ENCODE measurements at regions not wholly inside any gene's neighbourhood (a gene's known extent, or its start where the extent isn't known, plus 50 kb on each side); places are given as distances from the start of the nearest gene placed in this dataset.
A peak's percentile ranks its signal among the peaks of the same experiment; 100 is the strongest.
"Not testable (repeated sequence)": the region's sequence is repeated elsewhere in the genome, so short reads cannot be mapped to it uniquely, and the experiment has no call there.

- Mint-ChIP-seq H3K27me3 (ENCODE audit: insufficient read depth, unreplicated experiment) (no peaks in the 10 kb centered on the region), H3K9me3 (ENCODE audit: unreplicated experiment) (no peaks in the 10 kb centered on the region), H3K4me1 (ENCODE audit: insufficient read depth, unreplicated experiment) (no peaks in the 10 kb centered on the region), H3K4me3 (ENCODE audit: unreplicated experiment) (no peak overlapping the region), H3K36me3 (ENCODE audit: insufficient read depth, unreplicated experiment) (no peaks in the 10 kb centered on the region), H3K27ac (ENCODE audit: low read depth, unreplicated experiment) (no peak overlapping the region)
- CTCF ChIA-PET = no interaction called here
- TF ChIP-seq CTCF (IDR thresholded peaks at IDR 0.05; ENCODE audit: unreplicated experiment) = no peak
- no peak for DNase-seq (ENCODE audit: unreplicated experiment)
- intact Hi-C loops (cut with micrococcal nuclease) = no loop called here
- POLR2A ChIA-PET = no interaction called here
- BruUV-seq (replicated peaks) = no TSS peak
Observed at GRCh38 chr2:111523009-111523408, 361.0 kb downstream of the ANAPC1 start.

DNA sequence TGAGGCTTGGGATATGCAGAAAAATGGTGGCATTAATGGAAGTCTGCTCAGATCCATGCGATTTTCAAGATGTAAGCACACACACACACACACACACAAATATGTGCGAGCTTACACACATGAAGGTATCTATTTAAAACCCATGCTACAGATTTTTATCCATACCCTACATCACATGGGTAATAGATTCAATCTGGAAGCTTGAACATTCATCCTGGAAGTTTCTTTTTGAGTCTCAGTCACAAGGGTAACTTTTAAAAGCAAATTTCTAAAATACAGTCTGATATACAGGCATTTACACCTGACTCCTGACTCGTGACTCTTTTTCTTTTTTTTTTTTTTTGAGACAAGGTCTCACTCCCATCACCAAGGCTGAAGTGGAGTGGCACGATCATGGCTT, 359.0 kb downstream of the ANAPC1 start:
- H3K4me3 Mint-ChIP-seq (ENCODE audit: unreplicated experiment); CTCF ChIA-PET; H3K4me1 Mint-ChIP-seq (ENCODE audit: insufficient read depth, unreplicated experiment); POLR2A ChIA-PET; H3K27ac Mint-ChIP-seq (ENCODE audit: low read depth, unreplicated experiment); intact Hi-C loops (cut with micrococcal nuclease); BruUV-seq (replicated peaks); H3K36me3 Mint-ChIP-seq (ENCODE audit: insufficient read depth, unreplicated experiment); H3K27me3 Mint-ChIP-seq (ENCODE audit: insufficient read depth, unreplicated experiment); DNase-seq (ENCODE audit: unreplicated experiment); H3K9me3 Mint-ChIP-seq (ENCODE audit: unreplicated experiment): not testable (repeated sequence)

- H3K4me3 Mint-ChIP-seq (ENCODE audit: unreplicated experiment); DNase-seq (ENCODE audit: unreplicated experiment); H3K27me3 Mint-ChIP-seq (ENCODE audit: insufficient read depth, unreplicated experiment); H3K9me3 Mint-ChIP-seq (ENCODE audit: unreplicated experiment); POLR2A ChIA-PET; H3K36me3 Mint-ChIP-seq (ENCODE audit: insufficient read depth, unreplicated experiment); H3K4me1 Mint-ChIP-seq (ENCODE audit: insufficient read depth, unreplicated experiment); CTCF ChIA-PET; BruUV-seq (replicated peaks); intact Hi-C loops (cut with micrococcal nuclease); H3K27ac Mint-ChIP-seq (ENCODE audit: low read depth, unreplicated experiment): not testable (repeated sequence)
Observed at GRCh38 chr2:111526041-111526639, 357.9 kb downstream of the ANAPC1 start.

DNA sequence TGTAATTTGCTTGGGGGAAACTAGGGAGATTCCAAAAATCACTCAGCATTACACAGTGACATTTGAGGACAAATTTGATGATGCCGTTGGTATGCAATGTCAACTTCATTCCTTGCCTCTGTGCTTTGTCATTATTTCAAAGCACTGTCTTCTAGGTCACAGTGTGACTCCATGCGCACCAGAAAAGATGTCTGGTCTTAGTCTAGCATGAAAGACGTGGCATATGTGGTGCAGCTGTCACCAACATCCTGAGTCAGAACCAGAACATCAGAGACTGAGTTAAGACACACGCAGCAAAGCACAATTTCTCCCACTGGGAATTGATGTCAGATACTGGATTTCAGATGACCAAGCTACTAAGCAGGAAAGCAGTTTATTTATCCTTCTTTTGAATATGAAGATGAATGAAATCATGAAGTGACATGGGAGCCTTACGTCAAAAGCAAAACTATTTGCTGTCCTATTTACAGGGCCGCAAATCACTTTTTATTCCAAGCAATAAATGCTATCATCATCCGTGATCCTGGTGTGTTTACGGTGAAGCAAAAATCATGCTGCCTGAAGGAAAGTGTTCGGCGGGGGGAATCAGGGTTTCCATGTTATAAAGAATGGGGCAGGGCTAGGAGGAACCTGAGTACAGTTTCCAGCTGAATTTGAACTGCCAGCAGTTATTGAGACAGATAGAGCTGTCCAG, 356.1 kb downstream of the ANAPC1 start:
- H3K4me1 Mint-ChIP-seq (ENCODE audit: insufficient read depth, unreplicated experiment); H3K36me3 Mint-ChIP-seq (ENCODE audit: insufficient read depth, unreplicated experiment); POLR2A ChIA-PET; CTCF ChIA-PET; H3K27me3 Mint-ChIP-seq (ENCODE audit: insufficient read depth, unreplicated experiment); DNase-seq (ENCODE audit: unreplicated experiment); H3K27ac Mint-ChIP-seq (ENCODE audit: low read depth, unreplicated experiment); H3K4me3 Mint-ChIP-seq (ENCODE audit: unreplicated experiment); H3K9me3 Mint-ChIP-seq (ENCODE audit: unreplicated experiment); intact Hi-C loops (cut with micrococcal nuclease); BruUV-seq (replicated peaks): not testable (repeated sequence)

DNA sequence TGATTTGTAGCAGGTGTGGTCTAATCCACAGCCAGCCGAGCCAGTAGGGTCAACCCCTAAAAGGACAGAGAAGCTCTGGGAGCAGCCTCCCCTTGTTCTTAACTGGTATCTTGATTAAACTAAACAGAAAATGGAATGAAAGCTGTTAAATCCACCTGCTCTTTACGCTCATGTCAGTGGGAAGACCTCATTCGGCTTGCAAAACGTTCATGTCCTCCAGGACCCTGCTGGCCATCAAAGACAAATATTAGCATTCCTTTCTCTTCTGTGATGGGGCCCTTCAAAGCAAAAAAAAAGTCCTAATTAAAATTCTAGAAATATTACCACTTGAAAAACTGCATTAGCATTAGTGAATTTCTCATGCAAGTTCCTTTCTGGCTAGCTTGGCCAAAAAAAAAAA, 355.0 kb downstream of the ANAPC1 start:
- H3K36me3 Mint-ChIP-seq (ENCODE audit: insufficient read depth, unreplicated experiment); H3K9me3 Mint-ChIP-seq (ENCODE audit: unreplicated experiment); H3K4me3 Mint-ChIP-seq (ENCODE audit: unreplicated experiment); intact Hi-C loops (cut with micrococcal nuclease); POLR2A ChIA-PET; DNase-seq (ENCODE audit: unreplicated experiment); BruUV-seq (replicated peaks); CTCF ChIA-PET; H3K4me1 Mint-ChIP-seq (ENCODE audit: insufficient read depth, unreplicated experiment); H3K27me3 Mint-ChIP-seq (ENCODE audit: insufficient read depth, unreplicated experiment); H3K27ac Mint-ChIP-seq (ENCODE audit: low read depth, unreplicated experiment): not testable (repeated sequence)

DNA sequence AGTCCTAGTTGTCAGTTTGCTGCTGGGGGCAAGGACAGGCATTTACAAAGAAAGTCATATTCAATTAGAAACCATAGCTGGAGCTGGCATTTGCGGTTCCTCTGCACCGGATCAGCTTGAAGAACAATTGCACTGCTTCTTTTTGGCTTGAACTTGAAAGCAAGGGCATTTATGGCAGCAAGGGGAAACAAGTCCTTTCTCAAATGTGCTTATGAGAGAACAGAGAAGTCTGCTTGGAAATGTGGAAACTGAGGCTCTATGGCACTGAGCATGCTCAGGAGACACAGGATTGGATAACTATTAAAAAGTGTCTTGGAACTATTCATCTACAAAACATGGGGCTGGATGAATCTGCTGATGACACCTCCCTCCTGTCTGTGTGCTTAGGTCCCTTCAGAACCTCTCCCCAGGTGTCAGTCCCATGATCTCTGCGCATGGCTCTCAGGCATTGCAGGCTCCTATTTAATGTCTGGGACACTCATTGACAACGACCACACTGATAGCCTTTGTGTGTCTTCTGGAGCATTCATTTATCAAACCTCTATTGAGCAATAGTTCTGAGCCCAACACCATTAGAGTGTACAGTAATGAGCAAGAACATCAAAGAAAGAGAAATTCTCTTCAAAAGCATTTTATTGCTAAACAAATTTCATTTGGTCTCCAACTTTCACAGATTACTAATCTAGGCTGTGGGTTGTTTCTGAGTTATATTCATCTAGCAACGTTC, 353.6 kb downstream of the ANAPC1 start:
- POLR2A ChIA-PET; H3K4me3 Mint-ChIP-seq (ENCODE audit: unreplicated experiment); H3K9me3 Mint-ChIP-seq (ENCODE audit: unreplicated experiment); H3K27me3 Mint-ChIP-seq (ENCODE audit: insufficient read depth, unreplicated experiment); H3K27ac Mint-ChIP-seq (ENCODE audit: low read depth, unreplicated experiment); intact Hi-C loops (cut with micrococcal nuclease); CTCF ChIA-PET; H3K36me3 Mint-ChIP-seq (ENCODE audit: insufficient read depth, unreplicated experiment); DNase-seq (ENCODE audit: unreplicated experiment); BruUV-seq (replicated peaks): not testable (repeated sequence)
- H3K4me1 Mint-ChIP-seq (ENCODE audit: insufficient read depth, unreplicated experiment) = peaks cover 18% of the 10 kb centered on the region

GRCh38 chr2:111532682-111533556, 351.1 kb downstream of the ANAPC1 start:
- peak overlapping the region; percentile 48 for H3K4me3 Mint-ChIP-seq (ENCODE audit: unreplicated experiment)
- H3K36me3 Mint-ChIP-seq (ENCODE audit: insufficient read depth, unreplicated experiment); H3K27me3 Mint-ChIP-seq (ENCODE audit: insufficient read depth, unreplicated experiment); CTCF ChIA-PET; intact Hi-C loops (cut with micrococcal nuclease); DNase-seq (ENCODE audit: unreplicated experiment); H3K9me3 Mint-ChIP-seq (ENCODE audit: unreplicated experiment): not testable (repeated sequence)
- peak overlapping the region; percentile 91 for H3K27ac Mint-ChIP-seq (ENCODE audit: low read depth, unreplicated experiment)
- TSS peak; percentile 97 for BruUV-seq (replicated peaks)
- H3K4me1 Mint-ChIP-seq (ENCODE audit: insufficient read depth, unreplicated experiment) = peaks cover 23% of the 10 kb centered on the region
- POLR2A ChIA-PET = interaction anchor here (0.8 kb wide), 1 partner anchor 92 kb away, joined by 3 read pairs; no protein-coding TSS in a partner anchor

Measured in MCF 10A (cell line).